ENCODE measurements at regions not wholly inside any gene's neighbourhood (a gene's known extent, or its start where the extent isn't known, plus 50 kb on each side); places are given as distances from the start of the nearest gene placed in this dataset.

DNA sequence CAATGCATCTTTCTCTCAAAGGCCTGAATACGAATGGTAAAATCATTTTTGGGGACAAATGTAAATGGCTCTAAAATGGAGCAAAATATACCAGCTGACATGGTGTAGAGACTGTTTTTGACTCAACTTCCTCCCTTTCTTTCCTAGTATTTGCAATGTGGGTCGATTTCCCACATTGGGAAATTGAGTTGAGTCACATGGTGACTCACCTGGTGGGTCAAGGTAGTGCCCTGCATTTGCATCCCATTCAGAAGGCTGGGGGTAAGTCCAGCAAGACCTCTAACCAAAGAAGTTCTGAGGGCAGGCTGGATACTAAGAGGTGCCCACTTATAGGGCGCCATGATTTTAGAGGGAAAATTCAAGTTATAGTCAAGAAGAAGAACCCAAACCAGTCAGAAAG, 179.6 kb upstream of the MPDZ start:
- TF ChIP-seq, protein P1, sequence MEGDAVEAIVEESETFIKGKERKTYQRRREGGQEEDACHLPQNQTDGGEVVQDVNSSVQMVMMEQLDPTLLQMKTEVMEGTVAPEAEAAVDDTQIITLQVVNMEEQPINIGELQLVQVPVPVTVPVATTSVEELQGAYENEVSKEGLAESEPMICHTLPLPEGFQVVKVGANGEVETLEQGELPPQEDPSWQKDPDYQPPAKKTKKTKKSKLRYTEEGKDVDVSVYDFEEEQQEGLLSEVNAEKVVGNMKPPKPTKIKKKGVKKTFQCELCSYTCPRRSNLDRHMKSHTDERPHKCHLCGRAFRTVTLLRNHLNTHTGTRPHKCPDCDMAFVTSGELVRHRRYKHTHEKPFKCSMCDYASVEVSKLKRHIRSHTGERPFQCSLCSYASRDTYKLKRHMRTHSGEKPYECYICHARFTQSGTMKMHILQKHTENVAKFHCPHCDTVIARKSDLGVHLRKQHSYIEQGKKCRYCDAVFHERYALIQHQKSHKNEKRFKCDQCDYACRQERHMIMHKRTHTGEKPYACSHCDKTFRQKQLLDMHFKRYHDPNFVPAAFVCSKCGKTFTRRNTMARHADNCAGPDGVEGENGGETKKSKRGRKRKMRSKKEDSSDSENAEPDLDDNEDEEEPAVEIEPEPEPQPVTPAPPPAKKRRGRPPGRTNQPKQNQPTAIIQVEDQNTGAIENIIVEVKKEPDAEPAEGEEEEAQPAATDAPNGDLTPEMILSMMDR (IDR thresholded peaks at IDR 0.05) = no peak
- no peak for TF ChIP-seq POLR2A (IDR thresholded peaks at IDR 0.05)

Measured in thyroid gland (tissue), 4 donors.